ENCODE measurements at regions not wholly inside any gene's neighbourhood (a gene's known extent, or its start where the extent isn't known, plus 50 kb on each side); places are given as distances from the start of the nearest gene placed in this dataset.

DNA sequence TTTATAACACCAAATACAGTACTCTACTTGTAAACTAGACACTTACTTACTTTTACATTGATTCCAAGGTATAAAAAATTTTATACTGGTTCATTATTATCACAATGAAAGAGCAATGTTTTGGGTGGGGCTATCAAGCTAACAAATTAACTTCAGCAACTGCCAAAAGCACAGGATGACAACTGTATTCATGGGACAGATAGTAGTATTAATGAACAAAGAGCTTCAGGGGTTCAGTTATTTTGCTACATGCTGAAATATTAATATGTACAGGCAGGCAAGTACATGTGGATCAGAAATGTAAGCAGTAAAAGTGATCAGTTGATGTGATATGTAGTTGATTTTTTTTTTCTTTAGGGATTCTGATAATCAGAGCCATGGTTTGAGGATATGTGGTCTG is 112.9 kb downstream of the NAA11 start:
- H4K20me1 ChIP-seq (ENCODE audit: insufficient read depth, low read length): no peaks in the 10 kb centered on the region
- no peaks in the 10 kb centered on the region for H3K9me2 ChIP-seq (ENCODE audit: insufficient read depth, low read length)
- DNase-seq (ENCODE audit: low spot score): no peak
- ChIA-PET POLR2A (interaction anchor here (0.5 to 0.8 kb wide), 2 partner anchors 12 to 562 kb away, joined by 3 read pairs; no protein-coding TSS in a partner anchor), CTCF (ENCODE audit: unreplicated experiment) (no interaction called here)
- intact Hi-C loops (cut with micrococcal nuclease; ENCODE audit: unreplicated experiment): no loop called here
- no peaks in the 10 kb centered on the region for H3K4me1 ChIP-seq (ENCODE audit: insufficient read depth, low read length, poor library complexity, severe bottlenecking)
- no peak overlapping the region for H2AFZ ChIP-seq (ENCODE audit: low read length)
- H3K4me2 ChIP-seq (ENCODE audit: low read length): no peak overlapping the region
- no peaks in the 10 kb centered on the region for H3K36me3 ChIP-seq (ENCODE audit: insufficient read depth, low read length)
- no peak for TF ChIP-seq EZH2phosphoT487 (IDR thresholded peaks at IDR 0.05; ENCODE audit: borderline replicate concordance, low read depth, low read length)
- TF ChIP-seq, protein P1, sequence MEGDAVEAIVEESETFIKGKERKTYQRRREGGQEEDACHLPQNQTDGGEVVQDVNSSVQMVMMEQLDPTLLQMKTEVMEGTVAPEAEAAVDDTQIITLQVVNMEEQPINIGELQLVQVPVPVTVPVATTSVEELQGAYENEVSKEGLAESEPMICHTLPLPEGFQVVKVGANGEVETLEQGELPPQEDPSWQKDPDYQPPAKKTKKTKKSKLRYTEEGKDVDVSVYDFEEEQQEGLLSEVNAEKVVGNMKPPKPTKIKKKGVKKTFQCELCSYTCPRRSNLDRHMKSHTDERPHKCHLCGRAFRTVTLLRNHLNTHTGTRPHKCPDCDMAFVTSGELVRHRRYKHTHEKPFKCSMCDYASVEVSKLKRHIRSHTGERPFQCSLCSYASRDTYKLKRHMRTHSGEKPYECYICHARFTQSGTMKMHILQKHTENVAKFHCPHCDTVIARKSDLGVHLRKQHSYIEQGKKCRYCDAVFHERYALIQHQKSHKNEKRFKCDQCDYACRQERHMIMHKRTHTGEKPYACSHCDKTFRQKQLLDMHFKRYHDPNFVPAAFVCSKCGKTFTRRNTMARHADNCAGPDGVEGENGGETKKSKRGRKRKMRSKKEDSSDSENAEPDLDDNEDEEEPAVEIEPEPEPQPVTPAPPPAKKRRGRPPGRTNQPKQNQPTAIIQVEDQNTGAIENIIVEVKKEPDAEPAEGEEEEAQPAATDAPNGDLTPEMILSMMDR (conservative IDR thresholded peaks at IDR 0.05; ENCODE audit: low read length): no peak
- no TSS peak for BruUV-seq (replicated peaks)
- no peak overlapping the region for H3K4me3 ChIP-seq (ENCODE audit: low read depth, low read length, poor library complexity, severe bottlenecking)
- no peaks in the 10 kb centered on the region for H3K79me2 ChIP-seq (ENCODE audit: insufficient read depth, low read depth, low read length)
- no peaks in the 10 kb centered on the region for H3K9me3 ChIP-seq (ENCODE audit: low read length)
- no peak overlapping the region for H3K27ac ChIP-seq (ENCODE audit: low read depth, low read length, poor library complexity, severe bottlenecking)

DNA sequence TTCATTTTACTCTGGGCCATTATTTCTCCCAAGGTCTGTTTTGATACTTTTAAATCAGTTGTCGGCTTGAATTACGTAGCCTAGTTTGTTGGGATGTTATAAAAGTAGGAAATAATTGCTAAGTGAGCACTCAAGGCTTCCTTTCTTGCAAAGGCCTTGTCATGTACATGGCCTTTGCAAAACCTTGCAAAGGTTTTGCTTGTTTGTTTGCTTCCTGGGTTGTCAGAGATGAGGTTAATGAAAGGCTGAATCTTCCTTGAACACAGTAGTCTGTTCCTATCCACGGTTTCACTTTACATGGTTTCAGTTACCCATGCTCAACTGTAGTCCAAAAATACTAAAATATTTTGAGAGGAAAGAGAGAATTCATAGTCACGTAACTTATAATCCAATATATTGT is 113.5 kb downstream of the NAA11 start:
- ChIA-PET POLR2A (no interaction called here), CTCF (ENCODE audit: unreplicated experiment) (no interaction called here)
- H3K9me2 ChIP-seq (ENCODE audit: insufficient read depth, low read length): no peaks in the 10 kb centered on the region
- no peak overlapping the region for H3K27ac ChIP-seq (ENCODE audit: low read depth, low read length, poor library complexity, severe bottlenecking)
- intact Hi-C loops (cut with micrococcal nuclease; ENCODE audit: unreplicated experiment): no loop called here
- H3K9me3 ChIP-seq (ENCODE audit: low read length): no peaks in the 10 kb centered on the region
- H3K4me3 ChIP-seq (ENCODE audit: low read depth, low read length, poor library complexity, severe bottlenecking): no peak overlapping the region
- H3K36me3 ChIP-seq (ENCODE audit: insufficient read depth, low read length): no peaks in the 10 kb centered on the region
- TF ChIP-seq, protein P1 (conservative IDR thresholded peaks at IDR 0.05; ENCODE audit: low read length): no peak
- TF ChIP-seq EZH2phosphoT487 (IDR thresholded peaks at IDR 0.05; ENCODE audit: borderline replicate concordance, low read depth, low read length): no peak
- H4K20me1 ChIP-seq (ENCODE audit: insufficient read depth, low read length): no peaks in the 10 kb centered on the region
- H3K79me2 ChIP-seq (ENCODE audit: insufficient read depth, low read depth, low read length): no peaks in the 10 kb centered on the region
- no TSS peak for BruUV-seq (replicated peaks)
- H3K4me1 ChIP-seq (ENCODE audit: insufficient read depth, low read length, poor library complexity, severe bottlenecking): no peaks in the 10 kb centered on the region
- DNase-seq (ENCODE audit: low spot score): no peak
- H3K4me2 ChIP-seq (ENCODE audit: low read length): no peak overlapping the region
- no peak overlapping the region for H2AFZ ChIP-seq (ENCODE audit: low read length)

DNA sequence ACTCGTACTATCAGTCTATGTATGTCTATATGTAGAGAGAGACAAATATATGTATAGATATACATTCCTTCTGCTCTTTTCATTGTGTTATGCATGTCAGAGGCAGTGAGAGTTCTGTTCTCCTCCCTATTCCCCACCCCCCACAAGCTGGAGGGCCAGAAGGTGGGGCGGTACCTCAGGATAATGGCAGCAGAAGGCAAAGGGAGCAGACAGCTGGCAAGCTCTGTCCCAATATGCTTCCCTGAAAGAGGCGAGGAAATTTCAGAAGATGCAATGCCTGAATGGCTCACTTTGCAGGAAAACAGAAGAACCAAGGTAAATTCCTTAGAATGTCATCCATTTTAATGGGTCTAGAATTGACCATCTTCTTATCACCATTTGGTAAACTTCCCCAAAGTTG is 114.4 kb downstream of the NAA11 start:
- H2AFZ ChIP-seq (ENCODE audit: low read length): no peak overlapping the region
- H4K20me1 ChIP-seq (ENCODE audit: insufficient read depth, low read length): no peaks in the 10 kb centered on the region
- intact Hi-C loops (cut with micrococcal nuclease; ENCODE audit: unreplicated experiment): no loop called here
- H3K9me2 ChIP-seq (ENCODE audit: insufficient read depth, low read length): no peaks in the 10 kb centered on the region
- H3K4me2 ChIP-seq (ENCODE audit: low read length): no peak overlapping the region
- no peaks in the 10 kb centered on the region for H3K79me2 ChIP-seq (ENCODE audit: insufficient read depth, low read depth, low read length)
- no peaks in the 10 kb centered on the region for H3K9me3 ChIP-seq (ENCODE audit: low read length)
- POLR2A ChIA-PET: no interaction called here
- CTCF ChIA-PET (ENCODE audit: unreplicated experiment): no interaction called here
- no peaks in the 10 kb centered on the region for H3K36me3 ChIP-seq (ENCODE audit: insufficient read depth, low read length)
- no TSS peak for BruUV-seq (replicated peaks)
- DNase-seq (ENCODE audit: low spot score): no peak
- H3K27ac ChIP-seq (ENCODE audit: low read depth, low read length, poor library complexity, severe bottlenecking): no peak overlapping the region
- H3K4me3 ChIP-seq (ENCODE audit: low read depth, low read length, poor library complexity, severe bottlenecking): no peak overlapping the region
- no peaks in the 10 kb centered on the region for H3K4me1 ChIP-seq (ENCODE audit: insufficient read depth, low read length, poor library complexity, severe bottlenecking)
- TF ChIP-seq EZH2phosphoT487 (IDR thresholded peaks at IDR 0.05; ENCODE audit: borderline replicate concordance, low read depth, low read length): no peak
- TF ChIP-seq, protein P1 (conservative IDR thresholded peaks at IDR 0.05; ENCODE audit: low read length): no peak

All from OCI-LY7 (cell line).